ENCODE measurements at regions not wholly inside any gene's neighbourhood (a gene's known extent, or its start where the extent isn't known, plus 50 kb on each side); places are given as distances from the start of the nearest gene placed in this dataset.
"Not testable (repeated sequence)": the region's sequence is repeated elsewhere in the genome, so short reads cannot be mapped to it uniquely, and the experiment has no call there.

GRCh38 chr3:147257944-147258343 lies 148.4 kb downstream of the ZIC4 start:
- DNase-seq (ENCODE audit: low read depth): no peak
- Histone ChIP-seq H3K27me3 (ENCODE audit: control insufficient read depth, insufficient read depth, low read length) (no peaks in the 10 kb centered on the region), H3K36me3 (ENCODE audit: control insufficient read depth, insufficient read depth, low read length) (no peaks in the 10 kb centered on the region), H3K4me3 (ENCODE audit: low read depth, low read length) (no peak overlapping the region)
- POLR2A ChIA-PET: no interaction called here
- CTCF ChIA-PET: no interaction called here
- TF ChIP-seq CTCF (IDR thresholded peaks at IDR 0.05; ENCODE audit: insufficient read depth, low read depth, low read length): no peak

DNA sequence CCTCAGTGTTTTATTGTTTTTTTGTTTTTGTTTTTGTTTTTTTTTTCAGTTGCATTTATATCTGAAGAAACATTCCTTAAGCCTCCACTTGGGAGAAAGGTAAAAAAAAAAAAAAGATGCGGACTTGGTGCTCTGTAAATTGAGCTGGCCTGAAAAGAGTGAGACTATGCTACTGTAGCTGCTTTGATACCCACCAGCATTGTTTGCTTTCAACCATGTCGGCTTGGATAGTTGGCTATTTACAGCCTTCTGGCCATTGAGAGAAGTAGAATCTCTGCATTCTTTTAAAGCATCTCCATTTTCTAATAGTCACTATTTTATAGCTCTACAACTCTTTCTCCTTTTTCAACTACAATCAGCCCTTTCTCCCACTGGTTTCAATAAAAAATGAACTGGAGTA lies 149.6 kb downstream of the ZIC4 start:
- ChIA-PET POLR2A (no interaction called here), CTCF (interaction anchor here (0.6 kb wide), 1 partner anchor 1477 kb away, joined by 3 read pairs; no protein-coding TSS in a partner anchor)
- H3K4me3 ChIP-seq (ENCODE audit: low read depth, low read length): no peak overlapping the region
- no peaks in the 10 kb centered on the region for H3K36me3 ChIP-seq (ENCODE audit: control insufficient read depth, insufficient read depth, low read length)
- no peak for TF ChIP-seq CTCF (IDR thresholded peaks at IDR 0.05; ENCODE audit: insufficient read depth, low read depth, low read length)
- H3K27me3 ChIP-seq (ENCODE audit: control insufficient read depth, insufficient read depth, low read length): no peaks in the 10 kb centered on the region
- DNase-seq (ENCODE audit: low read depth): no peak

DNA sequence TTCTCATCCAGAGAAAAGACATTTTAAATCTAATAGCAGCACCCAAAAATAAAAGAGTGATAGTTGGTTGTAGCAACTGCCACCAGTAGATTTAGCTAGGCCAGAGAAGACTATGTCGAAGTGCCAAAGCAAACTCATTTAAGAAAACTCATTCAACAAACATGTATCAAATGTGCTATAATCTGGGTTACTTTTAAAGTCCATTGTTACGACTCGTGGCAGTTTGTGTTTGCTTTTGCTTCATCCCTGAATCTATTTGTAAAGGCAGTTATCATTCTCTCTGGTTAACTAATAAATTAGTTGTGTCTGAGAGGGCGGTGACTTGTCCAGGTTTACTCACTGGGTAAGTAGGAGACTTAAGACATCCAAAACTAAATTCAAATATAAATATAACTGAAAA lies 159.4 kb downstream of the ZIC4 start:
- no peak for DNase-seq (ENCODE audit: low read depth)
- ChIA-PET POLR2A (no interaction called here), CTCF (no interaction called here)
- Histone ChIP-seq H3K36me3 (ENCODE audit: control insufficient read depth, insufficient read depth, low read length) (no peaks in the 10 kb centered on the region), H3K4me3 (ENCODE audit: low read depth, low read length) (no peak overlapping the region), H3K27me3 (ENCODE audit: control insufficient read depth, insufficient read depth, low read length) (no peaks in the 10 kb centered on the region)
- no peak for TF ChIP-seq CTCF (IDR thresholded peaks at IDR 0.05; ENCODE audit: insufficient read depth, low read depth, low read length)

DNA sequence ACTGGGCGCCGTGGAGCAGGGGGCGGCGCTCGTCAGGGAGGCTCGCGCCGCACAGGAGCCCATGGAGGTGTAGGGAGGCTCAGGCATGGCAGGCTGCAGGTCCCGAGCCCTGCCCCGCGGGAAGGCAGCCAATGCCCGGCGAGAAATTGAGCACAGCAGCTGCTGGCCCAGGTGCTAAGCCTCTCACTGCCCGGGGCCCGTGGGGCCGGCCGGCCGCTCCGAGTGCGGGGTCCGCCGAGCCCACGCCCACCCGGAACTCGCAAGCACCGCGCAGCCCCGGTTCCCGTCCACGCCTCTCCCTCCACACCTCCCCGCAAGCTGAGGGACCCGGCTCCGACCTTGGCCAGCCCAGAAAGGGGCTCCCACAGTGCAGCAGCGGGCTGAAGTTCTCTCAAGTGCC lies 160.7 kb downstream of the ZIC4 start:
- POLR2A ChIA-PET; H3K4me3 ChIP-seq (ENCODE audit: low read depth, low read length); DNase-seq (ENCODE audit: low read depth); CTCF ChIA-PET; H3K27me3 ChIP-seq (ENCODE audit: control insufficient read depth, insufficient read depth, low read length); H3K36me3 ChIP-seq (ENCODE audit: control insufficient read depth, insufficient read depth, low read length): not testable (repeated sequence)

DNA sequence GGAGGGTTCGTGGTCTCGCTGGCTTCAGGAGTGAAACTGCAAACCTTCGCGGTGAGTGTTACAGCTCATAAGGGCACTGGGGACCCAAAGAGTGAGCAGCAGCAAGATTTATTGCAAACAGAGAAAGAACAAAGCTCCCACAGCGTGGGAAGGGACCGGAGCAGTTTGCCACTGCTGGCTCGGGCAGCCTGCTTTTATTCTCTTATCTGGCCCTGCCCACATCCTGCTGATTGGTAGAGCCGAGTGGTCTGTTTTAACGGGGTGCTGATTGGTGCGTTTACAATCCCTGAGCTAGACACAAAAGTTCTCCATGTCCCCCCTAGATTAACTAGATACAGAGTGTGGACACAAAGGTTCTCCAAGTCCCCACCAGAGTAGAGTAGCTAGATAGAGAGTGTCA lies 161.3 kb downstream of the ZIC4 start:
- POLR2A ChIA-PET: not testable (repeated sequence)

DNA sequence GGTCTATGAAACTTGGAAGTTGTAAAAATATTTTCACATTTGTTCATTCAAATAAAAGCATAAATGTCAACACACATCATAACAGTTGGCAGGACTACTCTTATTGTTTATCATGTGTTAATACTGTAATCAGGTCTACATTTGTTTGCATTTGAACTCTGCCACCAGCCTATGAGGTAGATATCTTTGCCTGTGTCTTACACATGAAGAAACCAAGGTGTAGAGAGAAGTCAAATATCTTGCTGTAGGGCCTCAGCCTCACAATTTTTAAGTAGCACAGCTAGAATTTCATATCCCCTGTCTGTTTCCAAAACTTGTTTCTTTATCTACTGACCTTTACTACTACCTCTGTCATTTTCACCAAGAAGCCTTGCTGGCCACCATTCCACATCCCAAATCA lies 161.9 kb downstream of the ZIC4 start:
- no peak for TF ChIP-seq CTCF (IDR thresholded peaks at IDR 0.05; ENCODE audit: insufficient read depth, low read depth, low read length)
- ChIA-PET CTCF (no interaction called here), POLR2A (no interaction called here)
- no peaks in the 10 kb centered on the region for H3K36me3 ChIP-seq (ENCODE audit: control insufficient read depth, insufficient read depth, low read length)
- H3K27me3 ChIP-seq (ENCODE audit: control insufficient read depth, insufficient read depth, low read length): no peaks in the 10 kb centered on the region
- no peak overlapping the region for H3K4me3 ChIP-seq (ENCODE audit: low read depth, low read length)
- no peak for DNase-seq (ENCODE audit: low read depth)

More for the DNA sequence above, 161.3 kb downstream of the ZIC4 start:
- H3K36me3 ChIP-seq (ENCODE audit: control insufficient read depth, insufficient read depth, low read length); CTCF ChIA-PET; H3K27me3 ChIP-seq (ENCODE audit: control insufficient read depth, insufficient read depth, low read length); DNase-seq (ENCODE audit: low read depth); H3K4me3 ChIP-seq (ENCODE audit: low read depth, low read length): not testable (repeated sequence)
